ENCODE measurements at regions not wholly inside any gene's neighbourhood (a gene's known extent, or its start where the extent isn't known, plus 50 kb on each side); places are given as distances from the start of the nearest gene placed in this dataset.

DNA sequence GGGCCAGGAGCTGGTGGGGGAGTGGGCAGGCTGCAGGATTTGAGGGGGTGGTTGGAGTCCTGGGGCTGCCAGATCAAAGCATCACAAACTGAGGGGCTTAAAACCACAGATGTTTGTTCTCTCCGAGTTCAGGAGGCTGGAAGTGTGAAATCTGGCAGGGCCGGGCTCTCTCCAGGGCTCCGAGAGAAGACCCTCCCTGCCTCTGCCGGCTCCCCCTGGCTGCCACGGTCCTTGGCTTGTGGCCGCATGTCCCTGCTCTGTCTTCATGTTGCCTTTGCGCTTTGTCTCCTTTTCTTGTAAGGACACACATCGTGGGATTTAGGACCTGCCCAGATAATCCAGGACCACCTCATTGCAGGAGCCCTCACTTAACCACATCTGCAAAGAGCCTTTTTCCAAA lies 139.8 kb upstream of the GSE1 start:
- DNase-seq (ENCODE audit: low read depth, low spot score): no peak

DNA sequence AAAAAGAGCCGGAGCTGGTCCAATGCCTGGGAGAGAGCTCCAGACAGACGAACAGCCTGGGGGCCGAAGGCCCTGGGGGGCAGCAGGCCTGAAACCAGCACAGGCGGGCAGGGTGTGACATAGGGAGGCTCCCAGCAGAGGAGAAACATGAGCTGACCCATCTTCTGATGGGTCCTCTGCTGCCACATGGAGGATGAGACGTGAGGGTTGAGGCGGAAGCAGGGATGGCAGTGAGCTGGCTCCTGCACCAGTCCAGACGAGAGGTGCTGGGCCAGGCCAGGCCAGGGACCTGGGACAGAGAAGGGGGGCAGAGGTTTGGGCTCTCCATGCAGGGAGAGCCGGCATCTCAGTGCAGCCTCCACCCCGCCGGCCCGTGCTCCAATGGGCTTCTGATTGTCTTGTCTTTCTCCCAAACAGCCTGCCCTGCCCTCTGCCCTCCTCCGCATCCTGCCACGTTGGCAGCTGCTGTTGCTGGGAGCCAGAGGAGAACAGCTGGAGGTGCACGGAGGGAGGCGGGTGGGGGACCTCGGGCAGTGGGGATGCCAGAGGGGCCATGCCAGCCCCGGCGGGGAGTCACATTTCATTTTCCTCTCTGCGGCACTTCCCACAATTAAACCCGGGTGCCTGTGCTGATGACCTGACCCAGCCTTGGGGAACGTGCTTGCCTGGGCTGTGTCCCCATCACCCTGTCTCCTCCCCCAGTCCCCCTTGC lies 139.1 kb upstream of the GSE1 start:
- DNase-seq (ENCODE audit: low read depth, low spot score): no peak

DNA sequence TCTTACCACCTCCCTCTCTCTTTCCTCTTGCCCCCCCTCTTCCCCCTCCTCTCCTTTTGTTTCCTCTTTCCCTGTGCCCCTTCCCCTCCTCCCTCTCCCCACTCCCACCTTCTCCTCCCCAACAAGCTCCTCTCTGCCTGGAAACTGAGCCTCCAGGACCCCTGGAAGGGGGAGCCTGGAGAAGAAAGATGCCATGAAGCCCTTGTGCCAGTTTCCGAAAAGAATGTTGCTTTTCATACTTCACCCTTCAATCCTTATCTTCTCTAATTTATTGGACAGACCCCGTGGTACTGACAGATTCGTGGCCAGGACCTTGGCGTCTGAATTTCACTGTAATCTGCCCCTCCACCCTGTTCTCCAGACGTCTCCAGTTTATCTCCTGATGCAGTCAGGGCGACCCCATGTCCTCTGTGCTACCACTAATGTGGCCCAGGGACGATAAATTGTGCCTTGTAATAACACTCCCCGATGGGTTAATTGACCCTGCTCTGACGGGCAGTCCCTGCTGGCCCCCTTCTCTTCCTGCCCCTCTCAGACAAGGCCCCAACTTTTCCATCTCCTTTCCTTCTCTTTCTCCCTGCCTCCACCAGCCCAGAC lies 138.4 kb upstream of the GSE1 start:
- DNase-seq (ENCODE audit: low read depth, low spot score): no peak

DNA sequence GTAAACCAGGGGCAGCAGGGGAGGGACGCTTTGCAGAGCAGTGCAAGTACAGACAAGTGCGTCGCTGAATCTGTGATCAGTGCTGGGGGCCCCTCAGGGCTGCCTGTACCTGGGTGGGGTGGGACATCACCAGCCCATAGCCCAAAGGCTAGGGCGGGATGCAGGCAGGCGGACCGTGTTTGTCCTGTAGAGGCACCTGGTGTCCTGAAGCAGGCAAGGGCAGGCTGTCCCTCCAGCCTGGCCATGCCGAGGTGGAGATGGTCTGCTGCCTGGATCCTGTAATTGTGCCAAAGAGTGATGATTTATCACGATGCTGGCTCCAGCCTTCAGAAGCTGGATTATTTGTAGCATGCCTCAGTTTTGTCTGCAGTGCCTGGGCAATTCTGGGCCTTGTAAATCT lies 137.9 kb upstream of the GSE1 start:
- DNase-seq (ENCODE audit: low read depth, low spot score): no peak

DNA sequence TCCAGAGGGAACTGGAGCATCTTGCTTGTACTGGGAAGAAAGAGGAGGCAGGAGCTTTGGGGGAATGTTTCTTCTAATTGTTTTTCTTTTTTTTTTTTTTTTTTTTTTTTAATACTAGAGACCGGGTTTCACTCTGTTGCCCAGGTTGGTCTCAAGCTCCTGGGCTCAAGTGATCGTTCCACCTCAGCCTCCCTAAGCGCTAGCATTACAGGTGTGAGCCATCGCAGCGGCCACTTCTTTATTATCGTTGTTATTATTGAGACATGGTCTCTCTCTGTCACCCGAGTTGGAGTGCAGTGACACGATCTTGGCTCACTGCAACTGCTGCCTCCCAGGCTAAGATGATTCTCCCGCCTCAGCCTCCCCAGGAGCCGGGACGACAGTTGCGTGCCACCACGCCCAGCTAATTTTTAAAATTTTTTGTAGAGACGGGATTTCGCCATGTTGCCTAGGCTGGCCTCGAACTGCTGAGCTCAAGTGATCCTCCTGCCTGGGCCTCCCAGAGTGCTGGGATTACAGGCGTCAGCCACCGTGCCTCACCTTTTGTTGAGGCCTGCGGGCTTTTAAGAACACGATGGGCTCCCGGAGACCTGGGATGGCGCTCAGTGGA lies 137.3 kb upstream of the GSE1 start:
- DNase-seq (ENCODE audit: low read depth, low spot score): no peak

DNA sequence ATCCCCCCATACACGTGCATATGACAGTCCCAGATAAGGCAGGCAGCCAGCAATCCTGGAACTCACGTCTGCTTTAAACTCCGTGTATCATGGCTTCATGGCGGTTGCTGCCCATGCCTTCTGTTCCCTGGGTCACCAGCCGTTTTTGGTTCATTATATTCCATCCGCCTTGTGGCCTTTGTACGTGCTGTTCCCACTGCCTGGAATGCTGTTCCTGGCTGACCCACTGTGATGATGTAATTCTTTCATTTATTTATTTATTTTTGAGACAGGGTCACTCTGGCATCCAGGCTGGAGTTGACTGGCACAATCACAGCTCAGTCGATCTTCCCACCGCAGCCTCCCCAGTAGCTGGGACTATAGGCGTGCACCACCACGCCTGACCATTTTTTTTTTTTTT lies 136.7 kb upstream of the GSE1 start:
- DNase-seq (ENCODE audit: low read depth, low spot score): no peak

DNA sequence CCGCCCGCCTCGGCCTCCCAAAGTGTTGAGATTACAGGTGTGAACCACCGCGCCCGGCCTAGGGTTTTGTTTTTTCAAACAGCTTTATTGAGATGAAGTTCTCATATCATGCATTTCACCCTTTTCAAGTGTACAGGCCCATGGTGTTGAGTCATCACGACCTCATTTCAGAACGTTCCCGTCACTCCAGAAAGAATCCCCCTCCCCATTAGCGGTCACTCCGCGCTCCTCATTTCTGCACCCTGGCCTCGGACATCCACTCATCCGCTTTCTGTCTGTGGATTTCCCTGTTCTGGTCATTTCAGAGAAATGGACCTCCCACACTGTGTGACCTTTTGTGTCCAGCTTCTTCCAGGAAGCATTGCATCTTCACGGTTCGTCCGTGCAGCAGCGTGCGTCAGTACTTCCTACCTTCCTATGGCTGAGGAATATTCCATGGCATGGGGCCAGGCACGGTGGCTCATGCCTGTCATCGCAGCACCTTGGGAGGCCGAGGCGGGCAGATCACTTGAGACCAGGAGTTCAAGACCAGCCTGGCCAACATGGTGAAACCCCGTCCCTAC lies 135.2 kb upstream of the GSE1 start:
- no peak for DNase-seq (ENCODE audit: low read depth, low spot score)

DNA sequence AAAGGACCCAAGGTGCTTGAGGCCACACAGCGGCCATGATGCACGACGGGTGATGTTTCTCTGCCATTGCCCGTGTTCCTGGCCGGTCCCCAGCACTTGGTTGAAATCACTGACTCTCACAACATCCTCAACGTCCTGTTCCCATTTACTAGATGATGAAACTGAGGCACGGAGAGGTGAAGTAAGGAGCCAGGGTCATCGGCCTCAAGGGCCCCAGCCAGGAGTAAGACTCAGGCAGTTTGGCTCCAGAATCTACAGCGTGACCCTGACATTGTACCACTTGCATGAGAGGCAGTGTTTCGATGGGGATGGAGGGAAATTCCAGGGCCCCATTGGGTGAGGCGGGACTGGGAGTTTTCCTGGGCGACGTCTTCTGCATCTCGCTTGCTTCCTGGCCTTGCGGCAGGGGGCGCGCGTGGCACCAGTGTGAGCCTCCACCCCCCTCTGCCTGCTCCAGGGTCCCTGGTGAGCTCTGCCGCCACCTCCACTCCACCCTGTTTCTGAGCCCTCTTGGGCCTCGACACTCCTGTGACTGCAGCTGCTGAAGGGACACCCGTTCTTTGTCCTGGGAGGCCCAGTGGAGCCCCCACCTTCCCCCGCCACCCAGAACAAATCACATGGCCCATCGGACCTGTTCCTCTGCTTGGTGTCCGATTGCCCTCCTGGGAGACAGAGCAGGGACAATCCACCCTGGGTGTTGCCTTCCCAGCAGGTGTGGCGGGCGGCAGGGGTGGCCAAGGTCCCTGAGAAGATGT lies 133.0 kb upstream of the GSE1 start:
- DNase-seq (ENCODE audit: low read depth, low spot score): no peak

DNA sequence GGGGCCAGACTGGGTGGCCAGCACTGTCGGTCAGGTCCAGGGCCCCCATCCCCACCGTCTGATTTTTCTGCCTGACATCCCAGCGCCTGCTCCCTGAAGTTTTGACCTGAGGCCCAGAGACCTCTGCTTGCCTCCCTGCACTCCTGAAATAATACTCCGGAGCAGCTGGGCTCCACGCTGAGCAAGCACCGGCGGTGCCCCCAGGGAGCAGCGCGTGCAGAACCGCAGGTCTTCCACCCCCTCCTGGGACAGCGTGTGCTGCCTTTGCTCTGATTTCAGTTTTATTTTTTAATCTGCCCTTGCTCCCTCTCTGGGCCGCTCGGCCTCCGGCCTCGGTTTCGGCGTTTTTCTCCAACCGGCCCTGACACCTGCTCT lies 132.4 kb upstream of the GSE1 start:
- DNase-seq (ENCODE audit: low read depth, low spot score): no peak

DNA sequence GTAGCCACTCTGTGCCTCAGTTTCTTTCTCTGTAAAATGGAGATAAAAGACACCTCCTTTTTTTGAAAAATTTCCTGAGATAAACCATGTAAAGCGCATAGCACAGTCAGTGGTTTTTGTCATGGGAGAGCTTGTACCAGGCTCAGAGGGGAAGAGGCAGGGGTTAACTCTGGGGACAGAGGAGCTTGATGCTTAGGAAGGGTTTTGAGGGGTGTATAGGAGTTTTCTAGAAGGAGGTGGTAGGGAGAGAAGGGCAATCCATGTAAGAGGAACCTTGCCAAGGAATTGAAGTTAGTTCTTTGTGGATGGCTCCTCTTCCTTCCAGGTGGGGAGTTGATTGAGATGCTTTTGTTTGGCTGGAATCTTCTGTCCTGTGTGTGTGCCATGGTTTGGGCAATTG lies 131.9 kb upstream of the GSE1 start:
- no peak for DNase-seq (ENCODE audit: low read depth, low spot score)

DNA sequence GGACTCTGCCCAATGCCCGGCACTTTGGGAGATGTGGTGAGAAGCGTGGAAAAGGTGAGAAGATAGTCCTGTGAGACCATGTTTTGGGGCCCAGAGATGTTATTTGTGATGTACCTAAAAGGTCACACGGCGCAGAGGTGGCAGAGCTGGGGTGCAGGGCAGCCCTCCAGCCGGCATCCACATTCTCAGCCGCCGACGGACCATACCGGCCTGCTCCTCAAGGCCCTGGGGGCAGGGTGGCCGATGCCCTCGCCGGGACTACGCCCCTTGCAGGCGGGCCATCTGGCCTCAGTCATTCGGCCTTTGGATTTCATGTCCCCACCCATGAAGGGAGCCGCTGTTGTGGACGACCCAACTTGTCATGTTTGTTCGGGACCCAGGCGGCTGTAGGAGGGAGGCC lies 131.4 kb upstream of the GSE1 start:
- DNase-seq (ENCODE audit: low read depth, low spot score): no peak

DNA sequence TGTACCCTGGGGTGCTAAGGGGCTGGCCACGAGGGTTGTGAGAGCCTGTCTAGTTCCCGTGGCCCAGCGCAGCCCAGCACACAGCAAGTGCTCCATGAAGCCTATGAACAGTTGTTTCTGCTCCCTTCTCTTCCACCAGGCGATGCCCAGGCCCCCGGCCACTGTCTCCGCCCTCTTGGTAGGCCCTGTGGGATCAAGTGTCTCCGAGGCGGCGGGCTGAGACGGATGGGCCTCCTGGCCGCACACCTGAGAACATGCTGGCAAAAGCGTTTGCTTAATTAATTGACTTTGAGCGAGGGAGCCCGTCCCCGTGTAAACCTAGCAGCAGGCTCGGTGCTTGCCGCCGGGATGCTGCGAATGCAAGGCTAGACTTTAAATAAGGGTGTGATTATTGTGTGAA lies 129.7 kb upstream of the GSE1 start:
- DNase-seq (ENCODE audit: low read depth, low spot score): no peak

DNA sequence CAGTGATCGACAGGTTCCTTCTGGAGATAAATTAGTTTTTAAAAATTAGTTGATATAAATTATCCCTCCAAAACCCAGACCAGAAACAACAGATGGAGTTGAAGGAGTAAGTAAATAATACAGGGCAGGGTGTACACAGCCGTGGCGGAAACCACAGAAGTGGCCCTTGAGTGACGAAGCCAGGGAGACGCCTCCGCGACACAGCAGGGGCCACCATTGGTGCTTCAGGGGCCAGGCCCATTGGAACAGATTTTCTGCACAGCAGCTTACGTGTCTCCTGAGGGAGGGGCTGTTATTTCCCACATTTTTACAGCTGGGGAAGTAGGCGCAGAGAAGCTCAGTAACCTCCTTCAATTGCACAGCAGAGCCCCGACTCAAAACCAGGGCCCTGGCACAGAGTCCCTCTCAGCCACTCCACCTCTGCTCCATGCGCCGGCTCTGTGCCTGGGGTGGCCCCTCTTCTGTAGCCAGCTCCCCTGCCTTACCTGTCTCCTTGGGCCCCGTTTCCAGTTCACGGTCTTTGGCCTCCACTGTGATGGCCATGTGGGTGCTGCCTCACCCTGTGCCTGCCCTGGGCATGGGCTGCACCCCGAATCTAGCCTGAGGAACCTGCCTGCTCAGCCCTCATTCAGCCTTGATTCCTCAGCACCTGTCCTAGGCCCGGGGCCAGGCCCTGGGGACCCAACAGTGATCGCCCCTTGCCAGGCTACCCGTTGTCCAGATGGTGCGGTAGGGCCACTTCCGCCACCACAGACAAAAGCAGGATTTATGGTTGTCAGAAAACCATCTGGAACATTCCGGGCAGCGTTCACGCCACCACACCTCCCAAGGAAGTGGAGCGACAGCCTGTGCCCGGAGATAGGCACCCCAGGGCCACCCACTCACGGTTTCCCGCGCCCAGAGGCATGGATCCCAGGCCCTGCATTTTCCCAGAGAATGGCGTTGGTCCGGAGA lies 128.5 kb upstream of the GSE1 start:
- DNase-seq (ENCODE audit: low read depth, low spot score): no peak

DNA sequence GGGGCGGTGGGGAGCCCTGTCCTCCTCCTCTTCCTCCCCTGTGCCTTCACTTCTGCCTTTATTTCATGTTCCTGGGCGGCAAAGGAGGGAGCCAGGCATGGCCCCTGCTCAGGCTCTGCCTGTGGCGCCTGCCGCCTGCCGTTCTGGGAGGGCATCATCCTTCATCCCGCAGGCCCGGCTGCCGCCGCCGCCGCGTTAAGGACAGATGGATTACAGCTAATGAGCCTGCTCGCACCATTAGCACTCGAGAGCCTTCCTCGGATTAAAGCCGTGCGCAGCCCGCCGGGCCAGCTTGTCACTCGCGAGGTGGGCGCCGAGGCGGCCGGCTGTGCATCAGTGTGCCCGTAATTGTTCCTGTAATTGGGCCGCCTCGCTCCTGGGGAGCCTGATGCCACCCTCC lies 127.7 kb upstream of the GSE1 start:
- no peak for DNase-seq (ENCODE audit: low read depth, low spot score)

DNA sequence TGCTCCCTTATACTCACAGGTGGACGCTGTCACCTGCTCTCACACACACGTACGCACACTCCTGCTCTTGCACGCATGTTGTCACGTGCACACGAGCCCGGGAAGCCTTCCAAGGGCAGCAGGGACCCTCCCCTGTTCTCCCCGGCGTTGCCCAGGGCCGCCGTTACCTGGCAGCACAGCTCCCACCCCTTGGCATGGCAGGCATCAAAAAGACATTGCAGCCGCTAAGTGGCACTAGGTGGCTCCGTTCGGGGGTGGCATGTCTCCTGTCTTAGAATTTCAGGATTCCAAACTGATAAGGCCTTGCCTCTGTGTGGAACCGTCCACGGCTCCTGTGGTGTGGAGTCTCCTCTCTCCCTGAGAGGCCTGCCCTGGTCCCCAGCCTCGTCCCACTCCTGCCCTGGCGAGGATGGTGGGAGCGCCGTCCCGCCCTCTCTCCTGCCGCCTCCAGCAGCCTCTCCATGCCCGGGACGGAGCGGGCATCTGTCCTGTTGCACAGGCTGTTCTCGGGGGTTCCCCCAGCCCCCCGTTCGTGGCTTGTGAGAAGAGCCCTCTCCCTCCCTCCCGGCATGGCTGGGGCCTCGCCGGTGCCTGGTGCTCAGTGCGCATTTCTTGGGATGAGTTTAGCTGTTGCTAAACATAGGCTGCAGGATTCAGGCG lies 126.7 kb upstream of the GSE1 start:
- no peak for DNase-seq (ENCODE audit: low read depth, low spot score)

DNA sequence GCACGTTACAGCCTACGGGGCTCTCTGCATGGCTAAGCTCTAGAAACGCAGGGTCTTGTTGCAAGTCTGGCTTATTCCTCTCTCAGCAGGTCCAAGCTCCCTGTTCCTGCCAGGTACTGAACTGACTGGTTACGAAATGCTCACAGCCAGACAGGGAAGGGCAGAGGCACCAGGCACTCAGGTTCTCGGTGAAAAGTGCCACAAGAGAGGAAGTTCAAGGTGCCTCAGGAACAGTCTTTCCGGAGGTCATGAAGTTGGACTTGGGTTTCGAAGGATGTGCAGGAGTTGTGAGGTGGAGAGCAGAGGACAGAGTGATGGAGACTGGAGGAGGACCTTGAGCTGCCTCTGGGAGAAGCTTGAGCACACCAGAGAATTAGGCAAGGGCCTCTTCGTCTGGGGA lies 124.7 kb upstream of the GSE1 start:
- no peak for DNase-seq (ENCODE audit: low read depth, low spot score)

DNA sequence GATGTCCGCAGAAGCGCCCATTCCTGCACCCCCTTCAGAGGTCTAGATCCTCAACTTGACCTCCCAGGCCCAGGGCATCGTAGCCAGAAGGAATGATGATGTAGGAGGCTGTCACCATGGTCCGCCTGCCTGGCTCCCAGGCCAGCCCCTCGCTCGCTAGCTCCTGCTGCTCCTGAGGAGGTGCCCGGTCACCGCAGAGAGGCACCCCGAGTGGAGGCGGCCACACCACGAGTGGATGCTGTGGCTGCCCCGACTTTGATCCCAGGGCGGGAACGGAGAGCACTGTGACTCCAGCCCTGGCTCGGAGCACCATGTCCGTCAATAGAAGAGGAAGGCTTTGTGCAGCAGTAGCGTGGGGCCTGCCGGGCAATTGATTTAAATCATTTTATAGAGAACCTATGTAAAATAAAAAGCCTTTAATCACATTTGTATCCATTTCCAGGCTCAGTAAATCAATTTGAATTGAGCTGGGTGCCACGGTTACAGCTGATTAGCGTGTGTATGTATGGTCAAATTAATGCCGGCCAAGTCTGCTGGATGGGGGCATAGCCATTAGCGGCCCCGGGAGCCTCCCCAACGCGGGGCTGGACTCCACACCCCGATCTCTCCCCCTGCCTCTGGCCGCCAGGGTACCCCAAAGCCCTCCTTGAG lies 122.6 kb upstream of the GSE1 start:
- DNase-seq (ENCODE audit: low read depth, low spot score): no peak

DNA sequence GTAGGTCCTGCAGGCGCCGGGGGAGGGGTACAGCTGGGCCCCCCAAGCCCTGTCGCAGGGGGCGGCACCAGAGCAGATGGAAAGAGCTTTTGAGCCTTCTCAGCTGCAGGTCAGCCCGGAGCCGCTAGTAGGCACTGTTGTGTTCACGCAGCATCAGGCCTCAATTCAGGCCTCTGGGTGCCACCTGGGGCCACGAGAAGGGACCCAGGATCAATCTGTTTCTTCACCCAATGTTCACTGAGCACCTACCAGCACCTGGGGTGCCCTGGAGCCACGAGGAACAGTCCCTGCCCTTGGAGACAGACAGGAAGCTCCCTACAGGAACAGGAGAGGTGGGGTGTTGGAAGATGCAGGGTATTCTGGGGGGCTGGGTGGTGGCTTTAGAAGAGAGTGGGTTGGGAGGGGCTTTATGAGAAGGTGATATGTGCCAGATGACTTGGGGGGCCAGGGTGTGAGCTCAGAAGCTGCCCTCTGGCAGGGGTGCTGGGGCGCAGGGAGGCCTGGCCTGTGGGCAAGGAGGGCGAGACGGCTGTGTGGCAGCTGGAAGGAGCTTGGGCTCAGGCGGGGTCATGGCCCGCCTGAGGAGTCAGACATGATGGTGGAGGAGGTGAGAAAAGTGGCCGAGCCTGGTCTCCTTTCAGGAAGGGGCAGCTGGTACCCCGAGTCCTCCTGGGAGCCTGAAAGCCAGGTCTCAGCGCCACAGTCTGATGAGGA lies 121.9 kb upstream of the GSE1 start:
- no peak for DNase-seq (ENCODE audit: low read depth, low spot score)

DNA sequence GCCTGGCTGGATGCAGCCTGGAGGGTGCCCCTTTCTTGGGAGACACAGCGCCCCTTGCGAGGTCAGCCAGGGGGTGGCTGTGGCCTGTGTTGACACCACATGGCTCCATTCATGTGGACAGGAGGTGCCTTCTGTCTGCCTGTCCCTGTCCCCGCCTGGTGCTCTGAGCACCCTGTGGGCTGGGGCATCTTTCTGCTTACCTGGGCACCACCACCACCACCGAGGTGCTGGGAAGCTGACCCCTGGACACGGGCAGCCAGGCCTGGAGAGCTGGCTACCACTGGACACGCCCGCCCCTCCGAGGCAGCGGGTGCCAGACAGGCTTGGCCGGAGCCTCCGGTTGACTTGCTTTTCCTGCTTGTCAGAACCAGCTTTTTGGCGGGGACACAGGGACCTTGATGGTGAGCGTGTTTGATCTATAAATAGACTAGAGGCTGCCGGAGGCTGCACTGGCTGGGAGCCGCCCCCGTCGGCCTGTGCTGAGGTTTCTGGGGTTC lies 121.3 kb upstream of the GSE1 start:
- DNase-seq (ENCODE audit: low read depth, low spot score): no peak
